ENCODE measurements at regions not wholly inside any gene's neighbourhood (a gene's known extent, or its start where the extent isn't known, plus 50 kb on each side); places are given as distances from the start of the nearest gene placed in this dataset.

- Histone ChIP-seq H3K4me1 (ENCODE audit: control insufficient read depth, extremely low read depth, insufficient read depth, low read length) (no peaks in the 10 kb centered on the region), H2AFZ (ENCODE audit: low read depth, low read length) (no peak overlapping the region), H3K4me2 (ENCODE audit: insufficient read depth, low read length) (no peak overlapping the region), H3K9ac (replicated peaks; ENCODE audit: extremely low read depth, insufficient read depth, low read length) (no peak overlapping the region), H3K27ac (ENCODE audit: insufficient read depth, low read depth, low read length) (no peak overlapping the region), H3K9me1 (replicated peaks; ENCODE audit: control insufficient read depth, extremely low read depth, insufficient read depth, low read length) (no peaks in the 10 kb centered on the region), H4K20me1 (replicated peaks; ENCODE audit: control insufficient read depth, extremely low read depth, insufficient read depth, low read length) (no peaks in the 10 kb centered on the region), H3K9me3 (replicated peaks; ENCODE audit: control insufficient read depth, insufficient read depth, low read length) (no peaks in the 10 kb centered on the region), H3K4me3 (replicated peaks in 1 of 3; ENCODE audit: insufficient read depth in 1 of 3, low read depth in 1 of 3, low read length in 3 of 3) (no peak overlapping the region), H3K36me3 (ENCODE audit: control insufficient read depth in 2 of 2, extremely low read depth in 1 of 2, insufficient read depth in 2 of 2, low read length in 2 of 2) (no peaks in the 10 kb centered on the region), H3K27me3 (ENCODE audit: control insufficient read depth in 2 of 2, insufficient read depth in 2 of 2, low read length in 2 of 2) (no peaks in the 10 kb centered on the region), H3K79me2 (ENCODE audit: control insufficient read depth, insufficient read depth, low read length) (no peaks in the 10 kb centered on the region)
- DNase-seq (ENCODE audit: low read depth, low spot score) (no peak), FAIRE-seq (no peak)
- CTCF ChIA-PET: interaction anchor here (0.9 kb wide), 1 partner anchor 40 kb away, joined by 3 read pairs; no protein-coding TSS in a partner anchor
- POLR2A ChIA-PET: no interaction called here
- dilution Hi-C loops (cut with MboI; ENCODE audit: extremely low pct_ligation_motif_present, low sequenced_read_pairs): no loop called here
- no TSS peak for BruUV-seq (replicated peaks)
- intact Hi-C loops (cut with micrococcal nuclease): loop anchor here (5.0 kb wide), 1 partner anchor 173 kb away; no protein-coding TSS in a partner anchor
- TF ChIP-seq FOS (IDR thresholded peaks at IDR 0.05; ENCODE audit: borderline replicate concordance, insufficient read depth, low read length) (peak; percentile 20), POLR2A (IDR thresholded peaks at IDR 0.05; ENCODE audit: low read depth, low read length) (no peak), GATA2 (IDR thresholded peaks at IDR 0.05; ENCODE audit: insufficient read depth, insufficient read length, low read depth, low read length) (no peak)
These were observed 481.5 kb downstream of the PDCD6IP start for GRCh38 chr3:34279901-34280300.

- H3K9me3 ChIP-seq (replicated peaks; ENCODE audit: control insufficient read depth, insufficient read depth, low read length): no peaks in the 10 kb centered on the region
- H3K36me3 ChIP-seq (ENCODE audit: control insufficient read depth in 2 of 2, extremely low read depth in 1 of 2, insufficient read depth in 2 of 2, low read length in 2 of 2): no peaks in the 10 kb centered on the region
- no TSS peak for BruUV-seq (replicated peaks)
- H3K4me2 ChIP-seq (ENCODE audit: insufficient read depth, low read length): no peak overlapping the region
- DNase-seq (ENCODE audit: low read depth, low spot score): no peak
- no peaks in the 10 kb centered on the region for H4K20me1 ChIP-seq (replicated peaks; ENCODE audit: control insufficient read depth, extremely low read depth, insufficient read depth, low read length)
- no peak overlapping the region for H3K4me3 ChIP-seq (replicated peaks in 1 of 3; ENCODE audit: insufficient read depth in 1 of 3, low read depth in 1 of 3, low read length in 3 of 3)
- CTCF ChIA-PET: no interaction called here
- no peaks in the 10 kb centered on the region for H3K4me1 ChIP-seq (ENCODE audit: control insufficient read depth, extremely low read depth, insufficient read depth, low read length)
- no peaks in the 10 kb centered on the region for H3K9me1 ChIP-seq (replicated peaks; ENCODE audit: control insufficient read depth, extremely low read depth, insufficient read depth, low read length)
- H3K9ac ChIP-seq (replicated peaks; ENCODE audit: extremely low read depth, insufficient read depth, low read length): no peak overlapping the region
- no peak overlapping the region for H2AFZ ChIP-seq (ENCODE audit: low read depth, low read length)
- H3K79me2 ChIP-seq (ENCODE audit: control insufficient read depth, insufficient read depth, low read length): no peaks in the 10 kb centered on the region
- TF ChIP-seq EZH2 (IDR thresholded peaks at IDR 0.05; ENCODE audit: borderline replicate concordance, low read depth, low read length, severe bottlenecking): no peak
- TF ChIP-seq GATA2 (IDR thresholded peaks at IDR 0.05; ENCODE audit: insufficient read depth, insufficient read length, low read depth, low read length): no peak
- no peak overlapping the region for H3K27ac ChIP-seq (ENCODE audit: insufficient read depth, low read depth, low read length)
- no peak for FAIRE-seq
- H3K27me3 ChIP-seq (ENCODE audit: control insufficient read depth in 2 of 2, insufficient read depth in 2 of 2, low read length in 2 of 2): no peaks in the 10 kb centered on the region
- POLR2A ChIA-PET: no interaction called here
- dilution Hi-C loops (cut with MboI; ENCODE audit: extremely low pct_ligation_motif_present, low sequenced_read_pairs) (no loop called here), intact Hi-C loops (cut with micrococcal nuclease) (no loop called here)
These were observed 485.3 kb downstream of the PDCD6IP start for GRCh38 chr3:34283751-34284150.

Measured in endothelial cell of umbilical vein (primary cell).